ENCODE measurements at regions not wholly inside any gene's neighbourhood (a gene's known extent, or its start where the extent isn't known, plus 50 kb on each side); places are given as distances from the start of the nearest gene placed in this dataset.

- no peak for DNase-seq
These were observed 423.0 kb upstream of the THBS1 start for GRCh38 chr15:39157882-39158281.

- DNase-seq, result no peak
These were observed 421.0 kb upstream of the THBS1 start for GRCh38 chr15:39159833-39160232.

GRCh38 chr15:39161096-39161495 lies 419.8 kb upstream of the THBS1 start:
- DNase-seq, result no peak

- DNase-seq, result no peak
These were observed 415.7 kb upstream of the THBS1 start for GRCh38 chr15:39165020-39165706.

- DNase-seq, result no peak
These were observed 413.5 kb upstream of the THBS1 start for GRCh38 chr15:39167164-39168058.

- no peak for DNase-seq
These were observed 408.9 kb upstream of the THBS1 start for GRCh38 chr15:39171944-39172368.

- no peak for DNase-seq
These were observed 408.2 kb upstream of the THBS1 start for GRCh38 chr15:39172380-39173281.

- DNase-seq, result no peak
These were observed 407.5 kb upstream of the THBS1 start for GRCh38 chr15:39173426-39173825.

GRCh38 chr15:39174332-39174731 lies 406.5 kb upstream of the THBS1 start:
- DNase-seq, result no peak

- no peak for DNase-seq
These were observed 404.8 kb upstream of the THBS1 start for GRCh38 chr15:39176030-39176429.

GRCh38 chr15:39177561-39177960 lies 403.3 kb upstream of the THBS1 start:
- no peak for DNase-seq

GRCh38 chr15:39180030-39180429 lies 400.8 kb upstream of the THBS1 start:
- DNase-seq, result no peak

GRCh38 chr15:39180483-39180933 lies 400.4 kb upstream of the THBS1 start:
- no peak for DNase-seq

- no peak for DNase-seq
These were observed 399.7 kb upstream of the THBS1 start for GRCh38 chr15:39181056-39181747.

- DNase-seq, result no peak
These were observed 398.9 kb upstream of the THBS1 start for GRCh38 chr15:39181940-39182339.

- DNase-seq, result no peak
These were observed 397.6 kb upstream of the THBS1 start for GRCh38 chr15:39183164-39183881.

- no peak for DNase-seq
These were observed 396.0 kb upstream of the THBS1 start for GRCh38 chr15:39184701-39185390.

- no peak for DNase-seq
These were observed 392.6 kb upstream of the THBS1 start for GRCh38 chr15:39188314-39188713.

GRCh38 chr15:39188930-39189329 lies 391.9 kb upstream of the THBS1 start:
- no peak for DNase-seq

- DNase-seq, result no peak
These were observed 389.0 kb upstream of the THBS1 start for GRCh38 chr15:39191871-39192291.

GRCh38 chr15:39192351-39192750 lies 388.5 kb upstream of the THBS1 start:
- DNase-seq, result no peak
